WTC11 (cell line): ENCODE measurements at regions not wholly inside any gene's neighbourhood (a gene's known extent, or its start where the extent isn't known, plus 50 kb on each side); places are given as distances from the start of the nearest gene placed in this dataset.

Experiments used
- ATAC-seq: fragments of 200-7000 bp; cut with Tn5 transposase; 2 replicates; pipeline ENCODE4 v1.10.0; 2021; ENCODE audit warnings: mild to moderate bottlenecking, moderate library complexity
- CTCF ChIA-PET: fragments of 300-600 bp; sonication (Branson Sonifier 250); formaldehyde crosslinking; loops from one replicate; lab custom pipeline; 2021; ENCODE audit warnings: antibody characterized with exemption; lab: Charles Lee
- POLR2A ChIA-PET: fragments of 350-600 bp; sonication (Branson Sonifier 250); formaldehyde crosslinking; loops from one replicate; lab custom pipeline; 2021; ENCODE audit warnings: antibody characterized with exemption; lab: Charles Lee
- DNase-seq: peaks from one replicate; pipeline ENCODE4 v3.0.0; 2021; ENCODE audit warnings: low spot score
- H3K27ac Mint-ChIP-seq: 2 replicates; pipeline ENCODE4 v1.8.0; 2021; ENCODE audit warnings: mixed read lengths
- H3K27me3 Mint-ChIP-seq: 2 replicates; pipeline ENCODE4 v1.8.0; 2021; ENCODE audit warnings: low read depth, mild to moderate bottlenecking, moderate library complexity, mixed read lengths
- H3K36me3 Mint-ChIP-seq: 2 replicates; pipeline ENCODE4 v1.8.0; 2021; ENCODE audit warnings: mixed read lengths
- H3K4me1 Mint-ChIP-seq: 2 replicates; pipeline ENCODE4 v1.8.0; 2022; ENCODE audit warnings: mixed read lengths
- H3K4me3 Mint-ChIP-seq: 2 replicates; pipeline ENCODE4 v1.8.0; 2021; ENCODE audit warnings: mild to moderate bottlenecking, moderate library complexity, mixed read lengths
- H3K9me3 Mint-ChIP-seq: 2 replicates; pipeline ENCODE4 v1.8.0; 2021; ENCODE audit warnings: mixed read lengths
- AR ChIP-seq: fragments of 250-450 bp; sonication (Bioruptor Pico); IDR thresholded peaks from 2 replicates; pipeline ENCODE4 v1.9.0; 2021; ENCODE audit warnings: mild to moderate bottlenecking
- ATF1 ChIP-seq: sonication (generic); formaldehyde crosslinking; IDR thresholded peaks from 2 replicates; pipeline ENCODE4 v1.8.1; 2023; ENCODE audit warnings: mild to moderate bottlenecking, moderate library complexity, missing genetic modification reagents
- CTCF ChIP-seq: fragments of 200-600 bp; IDR thresholded peaks from 2 replicates; pipeline ENCODE4 v1.8.0; 2022; ENCODE audit warnings: antibody characterized with exemption
- ELF4 ChIP-seq: sonication (generic); formaldehyde crosslinking; IDR thresholded peaks from 2 replicates; pipeline ENCODE4 v1.8.1; 2022; ENCODE audit warnings: low read depth, mild to moderate bottlenecking, moderate library complexity, missing genetic modification reagents
- FOXJ3 ChIP-seq: sonication (generic); formaldehyde crosslinking; IDR thresholded peaks from 2 replicates; pipeline ENCODE4 v1.9.0; 2021; ENCODE audit warnings: missing genetic modification reagents, mild to moderate bottlenecking, borderline replicate concordance
- FOXK1 ChIP-seq: sonication (generic); formaldehyde crosslinking; IDR thresholded peaks from 2 replicates; pipeline ENCODE4 v1.8.0; 2022; ENCODE audit warnings: mild to moderate bottlenecking, moderate library complexity, missing genetic modification reagents
- MAX ChIP-seq: sonication (generic); formaldehyde crosslinking; IDR thresholded peaks from 2 replicates; pipeline ENCODE4 v1.8.0; 2022; ENCODE audit warnings: mild to moderate bottlenecking, missing genetic modification reagents
- NR2C2 ChIP-seq: sonication (generic); formaldehyde crosslinking; IDR thresholded peaks from 2 replicates; pipeline ENCODE4 v1.8.0; 2022; ENCODE audit warnings: mild to moderate bottlenecking, missing genetic modification reagents
- OVOL2 ChIP-seq: fragments of 250-450 bp; sonication (Bioruptor Pico); IDR thresholded peaks from 2 replicates; pipeline ENCODE4 v1.9.0; 2021; ENCODE audit warnings: mild to moderate bottlenecking, borderline replicate concordance
- PRRX2 ChIP-seq: fragments of 250-450 bp; sonication (Bioruptor Pico); IDR thresholded peaks from 2 replicates; pipeline ENCODE4 v1.8.0; 2021; ENCODE audit warnings: mild to moderate bottlenecking
- RORB ChIP-seq: fragments of 250-450 bp; sonication (Bioruptor Pico); IDR thresholded peaks from 2 replicates; pipeline ENCODE4 v1.9.0; 2021; ENCODE audit warnings: mild to moderate bottlenecking
- SMAD3 ChIP-seq: sonication (generic); formaldehyde crosslinking; IDR thresholded peaks from 2 replicates; pipeline ENCODE4 v1.8.0; 2022; ENCODE audit warnings: missing genetic modification reagents, mild to moderate bottlenecking, borderline replicate concordance
- SOX15 ChIP-seq: fragments of 250-450 bp; sonication (Bioruptor Pico); IDR thresholded peaks from 2 replicates; pipeline ENCODE4 v1.9.0; 2021; ENCODE audit warnings: mild to moderate bottlenecking
- SP1 ChIP-seq: sonication (generic); formaldehyde crosslinking; conservative IDR thresholded peaks from 2 replicates; pipeline ENCODE4 v1.8.1; 2022; ENCODE audit warnings: missing genetic modification reagents
- TCF7 ChIP-seq: sonication (generic); formaldehyde crosslinking; IDR thresholded peaks from 2 replicates; pipeline ENCODE4 v1.8.0; 2022; ENCODE audit warnings: mild to moderate bottlenecking, low read depth, missing genetic modification reagents, moderate library complexity
- ZNF219 ChIP-seq: sonication (generic); formaldehyde crosslinking; IDR thresholded peaks from 2 replicates; pipeline ENCODE4 v1.8.0; 2023; ENCODE audit warnings: missing genetic modification reagents, mild to moderate bottlenecking, borderline replicate concordance
- ZNF232 ChIP-seq: sonication (generic); formaldehyde crosslinking; IDR thresholded peaks from 2 replicates; pipeline ENCODE4 v1.8.0; 2022; ENCODE audit warnings: mild to moderate bottlenecking, missing genetic modification reagents
- ZNF281 ChIP-seq: sonication (generic); formaldehyde crosslinking; IDR thresholded peaks from 2 replicates; pipeline ENCODE4 v1.8.0; 2023; ENCODE audit warnings: mild to moderate bottlenecking, missing genetic modification reagents
- ZNF317 ChIP-seq: sonication (generic); formaldehyde crosslinking; IDR thresholded peaks from 2 replicates; pipeline ENCODE4 v1.8.1; 2023; ENCODE audit warnings: low read depth, mild to moderate bottlenecking, moderate library complexity, missing genetic modification reagents, borderline replicate concordance
- ZNF396 ChIP-seq: fragments of 250-450 bp; sonication (Bioruptor Pico); IDR thresholded peaks from 2 replicates; pipeline ENCODE4 v1.8.0; 2021; ENCODE audit warnings: mild to moderate bottlenecking, moderate library complexity, borderline replicate concordance
- ZNF416 ChIP-seq: fragments of 250-450 bp; sonication (Bioruptor Pico); IDR thresholded peaks from 2 replicates; pipeline ENCODE4 v1.9.0; 2021; ENCODE audit warnings: mild to moderate bottlenecking, inconsistent platforms
- TF ChIP-seq, protein P1 (sequence below): sonication (generic); formaldehyde crosslinking; IDR thresholded peaks from 2 replicates; pipeline ENCODE4 v1.8.1; 2023; ENCODE audit warnings: mild to moderate bottlenecking, missing genetic modification reagents, moderate library complexity
- TF ChIP-seq, protein P2 (sequence below): fragments of 250-450 bp; sonication (Bioruptor Pico); IDR thresholded peaks from 2 replicates; pipeline ENCODE4 v2.1.2; 2022; ENCODE audit warnings: mild to moderate bottlenecking, moderate library complexity
- TF ChIP-seq, protein P3 (sequence below): sonication (generic); formaldehyde crosslinking; IDR thresholded peaks from 2 replicates; pipeline ENCODE4 v1.8.1; 2023; ENCODE audit warnings: mild to moderate bottlenecking, missing genetic modification reagents, moderate library complexity
- TF ChIP-seq, protein P4 (sequence below): sonication (generic); formaldehyde crosslinking; conservative IDR thresholded peaks from 2 replicates; pipeline ENCODE4 v1.8.1; 2022; ENCODE audit warnings: mild to moderate bottlenecking, missing genetic modification reagents

DNA sequence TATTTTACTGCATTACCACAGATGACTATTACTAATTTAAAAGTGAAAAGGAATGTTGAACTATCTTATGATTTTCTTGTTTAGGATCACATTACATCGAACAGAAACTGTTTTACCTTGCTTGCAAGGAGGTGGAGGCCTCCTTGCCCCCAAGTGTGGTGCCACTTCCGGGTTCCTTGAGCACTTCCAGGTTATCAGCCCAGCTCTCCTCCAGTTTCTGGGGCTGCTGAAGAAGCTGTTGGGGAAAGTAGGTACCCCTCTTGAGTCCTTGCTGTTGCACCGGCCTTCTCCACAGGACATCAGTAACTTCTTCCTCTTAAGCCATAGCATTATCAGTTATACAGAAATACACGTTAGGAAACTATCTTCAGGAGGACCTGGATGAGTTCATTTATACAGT, 278.2 kb downstream of the DMRT2 start:
- ATAC-seq (no peak), DNase-seq (no peak)
- no peak overlapping the region for H3K4me3 Mint-ChIP-seq
- ChIA-PET CTCF (no interaction called here), POLR2A (no interaction called here)
- TF ChIP-seq MAX (CRISPR knock-in tag) (no peak), ZNF396 (CRISPR knock-in tag) (no peak), OVOL2 (CRISPR knock-in tag) (no peak), ZNF416 (CRISPR knock-in tag) (no peak), ZNF219 (CRISPR knock-in tag) (no peak), ZNF232 (CRISPR knock-in tag) (no peak), FOXJ3 (CRISPR knock-in tag) (no peak), ZNF281 (no peak), ZNF317 (CRISPR knock-in tag) (no peak), FOXK1 (CRISPR knock-in tag) (no peak), SP1 (no peak), NR2C2 (CRISPR knock-in tag) (no peak), ATF1 (CRISPR knock-in tag) (no peak), PRRX2 (CRISPR knock-in tag) (no peak)
- TF ChIP-seq, protein P1, sequence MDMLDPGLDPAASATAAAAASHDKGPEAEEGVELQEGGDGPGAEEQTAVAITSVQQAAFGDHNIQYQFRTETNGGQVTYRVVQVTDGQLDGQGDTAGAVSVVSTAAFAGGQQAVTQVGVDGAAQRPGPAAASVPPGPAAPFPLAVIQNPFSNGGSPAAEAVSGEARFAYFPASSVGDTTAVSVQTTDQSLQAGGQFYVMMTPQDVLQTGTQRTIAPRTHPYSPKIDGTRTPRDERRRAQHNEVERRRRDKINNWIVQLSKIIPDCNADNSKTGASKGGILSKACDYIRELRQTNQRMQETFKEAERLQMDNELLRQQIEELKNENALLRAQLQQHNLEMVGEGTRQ (CRISPR knock-in tag), result no peak
- TF ChIP-seq, protein P2, sequence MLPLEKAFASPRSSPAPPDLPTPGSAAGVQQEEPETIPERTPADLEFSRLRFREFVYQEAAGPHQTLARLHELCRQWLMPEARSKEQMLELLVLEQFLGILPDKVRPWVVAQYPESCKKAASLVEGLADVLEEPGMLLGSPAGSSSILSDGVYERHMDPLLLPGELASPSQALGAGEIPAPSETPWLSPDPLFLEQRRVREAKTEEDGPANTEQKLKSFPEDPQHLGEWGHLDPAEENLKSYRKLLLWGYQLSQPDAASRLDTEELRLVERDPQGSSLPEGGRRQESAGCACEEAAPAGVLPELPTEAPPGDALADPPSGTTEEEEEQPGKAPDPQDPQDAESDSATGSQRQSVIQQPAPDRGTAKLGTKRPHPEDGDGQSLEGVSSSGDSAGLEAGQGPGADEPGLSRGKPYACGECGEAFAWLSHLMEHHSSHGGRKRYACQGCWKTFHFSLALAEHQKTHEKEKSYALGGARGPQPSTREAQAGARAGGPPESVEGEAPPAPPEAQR, result no peak
- H3K27ac Mint-ChIP-seq, result no peak overlapping the region
- no peaks in the 10 kb centered on the region for H3K9me3 Mint-ChIP-seq
- H3K4me1 Mint-ChIP-seq, result peaks cover 4% of the 10 kb centered on the region; the same call in 1 of the 2 replicates
- no peaks in the 10 kb centered on the region for H3K36me3 Mint-ChIP-seq
- no peaks in the 10 kb centered on the region; the same call in 1 of the 2 replicates for H3K27me3 Mint-ChIP-seq

DNA sequence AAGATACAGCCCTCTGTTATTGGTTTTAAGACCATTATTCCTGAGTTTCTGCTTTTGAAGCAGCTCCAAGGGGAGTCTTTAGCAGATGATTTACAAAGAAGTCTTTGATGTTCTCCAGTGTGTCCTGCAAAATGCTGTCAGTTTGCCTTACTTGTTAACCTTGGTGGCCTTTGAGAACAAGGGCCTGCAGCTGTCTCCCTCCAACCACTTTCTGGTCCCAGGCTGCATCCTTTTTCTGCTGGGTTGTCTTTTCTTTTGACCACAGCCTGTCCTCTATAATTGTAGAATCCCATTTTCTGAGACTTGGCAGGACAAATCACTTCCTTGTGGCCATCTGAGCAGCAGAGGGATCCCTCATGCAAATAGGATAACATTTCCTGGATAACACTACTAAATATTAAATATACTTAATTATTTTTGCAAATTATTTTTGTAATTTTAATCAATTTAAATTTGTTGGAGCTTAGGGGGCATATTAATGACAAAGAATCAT, 281.4 kb downstream of the DMRT2 start:
- Mint-ChIP-seq H3K4me3 (no peak overlapping the region), H3K27ac (no peak overlapping the region), H3K36me3 (no peaks in the 10 kb centered on the region), H3K4me1 (no peaks in the 10 kb centered on the region), H3K27me3 (no peaks in the 10 kb centered on the region; the same call in 1 of the 2 replicates), H3K9me3 (no peaks in the 10 kb centered on the region)
- DNase-seq (no peak), ATAC-seq (no peak)
- POLR2A ChIA-PET, result no interaction called here
- TF ChIP-seq, protein P3, sequence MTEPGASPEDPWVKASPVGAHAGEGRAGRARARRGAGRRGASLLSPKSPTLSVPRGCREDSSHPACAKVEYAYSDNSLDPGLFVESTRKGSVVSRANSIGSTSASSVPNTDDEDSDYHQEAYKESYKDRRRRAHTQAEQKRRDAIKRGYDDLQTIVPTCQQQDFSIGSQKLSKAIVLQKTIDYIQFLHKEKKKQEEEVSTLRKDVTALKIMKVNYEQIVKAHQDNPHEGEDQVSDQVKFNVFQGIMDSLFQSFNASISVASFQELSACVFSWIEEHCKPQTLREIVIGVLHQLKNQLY (CRISPR knock-in tag), result no peak
- no peak for TF ChIP-seq SP1
- TF ChIP-seq SMAD3 (CRISPR knock-in tag), result no peak
- TF ChIP-seq CTCF, result no peak
- TF ChIP-seq SOX15 (CRISPR knock-in tag), result no peak
- no peak for TF ChIP-seq TCF7 (CRISPR knock-in tag)
- no peak for TF ChIP-seq AR
- TF ChIP-seq RORB (CRISPR knock-in tag), result no peak
- TF ChIP-seq ELF4 (CRISPR knock-in tag), result no peak
- TF ChIP-seq, protein P4, sequence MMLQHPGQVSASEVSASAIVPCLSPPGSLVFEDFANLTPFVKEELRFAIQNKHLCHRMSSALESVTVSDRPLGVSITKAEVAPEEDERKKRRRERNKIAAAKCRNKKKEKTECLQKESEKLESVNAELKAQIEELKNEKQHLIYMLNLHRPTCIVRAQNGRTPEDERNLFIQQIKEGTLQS (CRISPR knock-in tag), result no peak
- TF ChIP-seq ZNF416 (CRISPR knock-in tag), result no peak
- no peak for TF ChIP-seq ZNF317 (CRISPR knock-in tag)
- CTCF ChIA-PET, result no interaction called here
